MM.1S (cell line): ENCODE measurements at regions not wholly inside any gene's neighbourhood (a gene's known extent, or its start where the extent isn't known, plus 50 kb on each side); places are given as distances from the start of the nearest gene placed in this dataset.
"Not testable (repeated sequence)": the region's sequence is repeated elsewhere in the genome, so short reads cannot be mapped to it uniquely, and the experiment has no call there.

ENCODE experiments used
- DNase-seq: peaks from one replicate; pipeline ENCODE4 v3.0.0-alpha.2; 2015
- H2AFZ ChIP-seq: fragments of 300-600 bp; sonication (generic); 2 replicates; pipeline ENCODE4 v1.6.0; 2016; ENCODE audit warnings: antibody characterized with exemption, low read length
- H3F3A ChIP-seq: fragments of 300-600 bp; sonication (generic); 2 replicates; pipeline ENCODE4 v1.6.1; 2016; ENCODE audit warnings: mild to moderate bottlenecking, antibody characterized with exemption, low read length, moderate library complexity, mixed read lengths; ENCODE audit not compliant: insufficient read depth
- H3K27ac ChIP-seq: fragments of 300-600 bp; sonication (generic); 2 replicates; pipeline ENCODE4 v1.5.1; 2016; ENCODE audit warnings: mild to moderate bottlenecking, low read length
- H3K27me3 ChIP-seq: fragments of 300-600 bp; sonication (generic); replicated peaks from 2 replicates; pipeline ENCODE4 v1.6.0; 2016; ENCODE audit warnings: low read length; ENCODE audit not compliant: insufficient read depth
- H3K36me3 ChIP-seq: fragments of 300-600 bp; sonication (generic); replicated peaks from 2 replicates; pipeline ENCODE4 v1.6.1; 2016; ENCODE audit warnings: mild to moderate bottlenecking, low read length, mixed read lengths; ENCODE audit not compliant: insufficient read depth
- H3K4me1 ChIP-seq: fragments of 300-600 bp; sonication (generic); 2 replicates; pipeline ENCODE4 v1.6.1; 2016; ENCODE audit warnings: low read length, mixed read lengths
- H3K4me2 ChIP-seq: fragments of 300-600 bp; sonication (generic); 2 replicates; pipeline ENCODE4 v1.6.0; 2016; ENCODE audit warnings: low read depth, low read length
- H3K4me3 ChIP-seq: fragments of 300-600 bp; sonication (generic); 2 replicates; pipeline ENCODE4 v1.5.1; 2016; ENCODE audit warnings: low read length, mixed read lengths
- H3K79me2 ChIP-seq: fragments of 300-600 bp; sonication (generic); 2 replicates; pipeline ENCODE4 v1.6.1; 2016; ENCODE audit warnings: mixed run types, low read length, mixed read lengths
- H3K9ac ChIP-seq: fragments of 300-600 bp; sonication (generic); 2 replicates; pipeline ENCODE4 v1.6.1; 2016; ENCODE audit warnings: low read length, mixed read lengths
- H3K9me2 ChIP-seq: fragments of 300-600 bp; sonication (generic); replicated peaks from 2 replicates; pipeline ENCODE4 v1.6.1; 2016; ENCODE audit warnings: mild to moderate bottlenecking, low read length, mixed read lengths; ENCODE audit not compliant: insufficient read depth
- H3K9me3 ChIP-seq: fragments of 300-600 bp; sonication (generic); replicated peaks from 2 replicates; pipeline ENCODE4 v1.6.1; 2016; ENCODE audit warnings: mild to moderate bottlenecking, low read length, mixed read lengths; ENCODE audit not compliant: insufficient read depth
- H4K20me1 ChIP-seq: fragments of 300-600 bp; sonication (generic); 2 replicates; pipeline ENCODE4 v1.6.1; 2016; ENCODE audit warnings: mild to moderate bottlenecking, low read length, moderate library complexity, mixed read lengths; ENCODE audit not compliant: insufficient read depth
- CTCF ChIP-seq: fragments of 300-600 bp; sonication (generic); IDR thresholded peaks from 2 replicates; pipeline ENCODE4 v1.5.1; 2016; ENCODE audit warnings: antibody characterized with exemption, low read length, mixed read lengths
- EZH2 ChIP-seq: fragments of 300-600 bp; sonication (generic); optimal IDR thresholded peaks from 2 replicates; pipeline ENCODE3; 2017; ENCODE audit warnings: low read depth, mild to moderate bottlenecking, antibody characterized with exemption, low read length, mixed read lengths
- EZH2phosphoT487 ChIP-seq: fragments of 300-600 bp; sonication (generic); IDR thresholded peaks from 2 replicates; pipeline ENCODE4 v1.6.1; 2018; ENCODE audit warnings: antibody characterized with exemption, low read length

GRCh38 chr7:8338206-8338605 is 76.2 kb upstream of the ICA1 start:
- no peaks in the 10 kb centered on the region for H4K20me1 ChIP-seq
- H3K9me2 ChIP-seq, result no peaks in the 10 kb centered on the region
- no peak for DNase-seq
- TF ChIP-seq CTCF (no peak), EZH2 (no peak), EZH2phosphoT487 (no peak)
- H3K9me3 ChIP-seq, result no peaks in the 10 kb centered on the region
- no peak overlapping the region for H2AFZ ChIP-seq
- H3K79me2 ChIP-seq, result no peaks in the 10 kb centered on the region
- peaks cover 6% of the 10 kb centered on the region for H3K4me1 ChIP-seq
- H3K27ac ChIP-seq, result no peak overlapping the region
- H3K4me3 ChIP-seq, result no peak overlapping the region
- H3K4me2 ChIP-seq, result no peak overlapping the region
- no peak overlapping the region for H3K9ac ChIP-seq
- no peaks in the 10 kb centered on the region for H3F3A ChIP-seq
- H3K36me3 ChIP-seq, result no peaks in the 10 kb centered on the region
- no peaks in the 10 kb centered on the region for H3K27me3 ChIP-seq

GRCh38 chr7:8343556-8343955 is 81.6 kb upstream of the ICA1 start:
- Histone ChIP-seq H3K4me1 (peaks cover 13% of the 10 kb centered on the region), H3K27me3 (no peaks in the 10 kb centered on the region), H3K9me2 (no peaks in the 10 kb centered on the region), H3K36me3 (no peaks in the 10 kb centered on the region), H3K9ac (no peak overlapping the region), H3K9me3 (no peaks in the 10 kb centered on the region), H3K27ac (no peak overlapping the region), H3F3A (no peaks in the 10 kb centered on the region), H4K20me1 (no peaks in the 10 kb centered on the region), H3K4me2 (peak overlapping the region; percentile 20), H2AFZ (no peak overlapping the region), H3K4me3 (no peak overlapping the region), H3K79me2 (no peaks in the 10 kb centered on the region)
- TF ChIP-seq EZH2 (no peak), EZH2phosphoT487 (no peak), CTCF (no peak)
- DNase-seq, result no peak

- not testable (repeated sequence) for H3K9me2 ChIP-seq, DNase-seq, H3K27me3 ChIP-seq, H3F3A ChIP-seq, H3K4me2 ChIP-seq, H2AFZ ChIP-seq, H3K4me3 ChIP-seq, H3K9me3 ChIP-seq, H3K9ac ChIP-seq, H4K20me1 ChIP-seq, H3K36me3 ChIP-seq, H3K79me2 ChIP-seq, H3K27ac ChIP-seq
- H3K4me1 ChIP-seq, result peaks cover 13% of the 10 kb centered on the region
These were observed 85.4 kb upstream of the ICA1 start for GRCh38 chr7:8347395-8347794.

- not testable (repeated sequence) for H3K4me1 ChIP-seq
These were observed 81.8 kb upstream of the NXPH1 start for GRCh38 chr7:8351654-8352053.

More at GRCh38 chr7:8351654-8352053, 81.8 kb upstream of the NXPH1 start:
- not testable (repeated sequence) for H3K79me2 ChIP-seq, H2AFZ ChIP-seq, H3K9me2 ChIP-seq, H3K4me3 ChIP-seq, H3K36me3 ChIP-seq, H4K20me1 ChIP-seq, H3K27me3 ChIP-seq, H3K9me3 ChIP-seq, H3F3A ChIP-seq, H3K9ac ChIP-seq, H3K27ac ChIP-seq, DNase-seq, H3K4me2 ChIP-seq
